HCT116 (cell line): ENCODE measurements at regions not wholly inside any gene's neighbourhood (a gene's known extent, or its start where the extent isn't known, plus 50 kb on each side); places are given as distances from the start of the nearest gene placed in this dataset.

ENCODE experiments used
- ATAC-seq: fragments of 200-7000 bp; cut with Tn5 transposase; 2 replicates; pipeline ENCODE4 v1.9.1; 2020; ENCODE audit warnings: mild to moderate bottlenecking, moderate library complexity
- BruUV-seq: library from RNA; stranded (reverse); fragments of 400-500 nt; replicated peaks from 2 replicates; lab custom pipeline; 2021; lab: Mats Ljungman, UMichigan
- CTCF ChIA-PET: fragments of 300-600 bp; sonication (Branson Sonifier 250); formaldehyde crosslinking; loops from one replicate; lab custom pipeline; 2021; ENCODE audit warnings: antibody characterized with exemption; lab: Charles Lee
- POLR2A ChIA-PET: fragments of 300-600, 350-600 bp; sonication (Branson Sonifier 250); formaldehyde crosslinking; loops from one replicate; lab custom pipeline; 2021; ENCODE audit warnings: antibody characterized with exemption; lab: Charles Lee
- RAD21 ChIA-PET, 2 experiments: fragments of 300-600 bp; sonication (Branson Sonifier 250); formaldehyde crosslinking; loops; one replicate each; lab custom pipeline; 2023; ENCODE audit warnings: low total read pairs in 2 of 2; ENCODE audit not compliant: uncharacterized antibody in 2 of 2, unreplicated experiment in 2 of 2, low non-redundant PET in 1 of 2; lab: Charles Lee
- DNase-seq: peaks from one replicate; pipeline ENCODE4 v3.0.0-alpha.2; 2010; ENCODE audit warnings: low read depth, low spot score
- H2AFZ ChIP-seq: fragments of 200-600 bp; shearing (Covaris generic), sonication (generic); 2 replicates; pipeline ENCODE4 v1.6.1; 2017; ENCODE audit warnings: low read depth, mixed run types, mixed read lengths, antibody characterized with exemption, low read length; ENCODE audit not compliant: poor library complexity, severe bottlenecking
- H3K27ac ChIP-seq: 2 replicates; pipeline ENCODE4 v1.5.1; 2012; ENCODE audit warnings: low read depth, low read length
- H3K27me3 ChIP-seq: fragments of 200-600 bp; sonication (generic); 2 replicates; pipeline ENCODE4 v1.6.1; 2016; ENCODE audit warnings: mixed run types, low read length, mixed read lengths; ENCODE audit not compliant: insufficient read depth
- H3K36me3 ChIP-seq, 2 experiments: fragments of 200-500 bp in 1 of 2; fragments of 200-600 bp in 1 of 2; sonication (Bioruptor generic) in 1 of 2; sonication (generic) in 1 of 2; 2 replicates each; pipeline versions ENCODE4 v1.5.1 to v1.6.1; 2014 to 2016; ENCODE audit warnings: low read length in 2 of 2, inconsistent platforms in 1 of 2, mixed read lengths in 1 of 2, mixed run types in 1 of 2; ENCODE audit not compliant: insufficient read depth in 2 of 2, control insufficient read depth in 1 of 2
- H3K4me1 ChIP-seq, 2 experiments: fragments of 200-600 bp in 1 of 2; sonication (generic) in 1 of 2; 2 replicates each; pipeline versions ENCODE4 v1.5.1 to v1.6.1; 2012 to 2017; ENCODE audit warnings: low read length in 2 of 2, inconsistent platforms in 1 of 2, mild to moderate bottlenecking in 1 of 2, mixed read lengths in 1 of 2, mixed run types in 1 of 2, moderate library complexity in 1 of 2; ENCODE audit not compliant: insufficient read depth in 2 of 2, control insufficient read depth in 1 of 2
- H3K4me2 ChIP-seq: fragments of 200-600 bp; sonication (generic); 2 replicates; pipeline ENCODE4 v1.6.1; 2017; ENCODE audit warnings: mixed run types, low read length, mixed read lengths
- H3K4me3 ChIP-seq, 2 experiments: fragments of 200-600 bp in 1 of 2; sonication (generic) in 1 of 2; replicated peaks in 1 of 2; 2 replicates each; pipeline ENCODE4 v1.5.1; 2011 to 2016; ENCODE audit warnings: low read length in 2 of 2, control low read depth in 1 of 2, low read depth in 1 of 2, mild to moderate bottlenecking in 1 of 2, mixed read lengths in 1 of 2, mixed run types in 1 of 2
- H3K79me2 ChIP-seq: fragments of 200-600 bp; sonication (generic); 2 replicates; pipeline ENCODE4 v1.6.1; 2017; ENCODE audit warnings: mild to moderate bottlenecking, mixed run types, low read length, moderate library complexity, mixed read lengths; ENCODE audit not compliant: insufficient read depth
- H3K9ac ChIP-seq: fragments of 200-600 bp; sonication (generic); 2 replicates; pipeline ENCODE4 v1.6.1; 2016; ENCODE audit warnings: low read length, mixed read lengths
- H3K9me2 ChIP-seq: fragments of 200-600 bp; sonication (generic), shearing (Covaris generic); 2 replicates; pipeline ENCODE4 v1.6.1; 2017; ENCODE audit warnings: mixed run types, mild to moderate bottlenecking, moderate library complexity; ENCODE audit not compliant: insufficient read depth
- H3K9me3 ChIP-seq, 2 experiments: fragments of 200-500 bp in 1 of 2; fragments of 200-600 bp in 1 of 2; sonication (Bioruptor generic) in 1 of 2; sonication (generic) in 1 of 2; 2 replicates each; pipeline ENCODE4 v1.6.1; 2014 to 2017; ENCODE audit warnings: low read length in 2 of 2, mixed read lengths in 2 of 2, inconsistent platforms in 1 of 2, low read depth in 1 of 2, mild to moderate bottlenecking in 1 of 2, mixed run types in 1 of 2, moderate library complexity in 1 of 2; ENCODE audit not compliant: control insufficient read depth in 1 of 2, insufficient read depth in 1 of 2
- H4K20me1 ChIP-seq: fragments of 200-600 bp; sonication (generic), shearing (Covaris generic); 2 replicates; pipeline ENCODE4 v1.6.1; 2017; ENCODE audit warnings: mixed run types, mild to moderate bottlenecking, moderate library complexity; ENCODE audit not compliant: insufficient read depth
- ATF3 ChIP-seq: IDR thresholded peaks from 2 replicates; pipeline ENCODE4 v1.6.1; 2012
- CBX3 ChIP-seq: IDR thresholded peaks from 2 replicates; pipeline ENCODE4 v1.6.1; 2012; ENCODE audit warnings: low read depth
- CTCF ChIP-seq, 3 experiments: fragments of 200-600 bp in 1 of 3; sonication (generic) in 1 of 3; IDR thresholded peaks in 2 of 3; conservative IDR thresholded peaks in 1 of 3; 2 replicates each; pipeline ENCODE4 v1.5.1; 2012 to 2017; ENCODE audit warnings: low read depth in 2 of 3, low read length in 2 of 3, antibody characterized with exemption in 1 of 3, borderline replicate concordance in 1 of 3, control low read depth in 1 of 3, mild to moderate bottlenecking in 1 of 3, mixed read lengths in 1 of 3, mixed run types in 1 of 3, moderate library complexity in 1 of 3; ENCODE audit not compliant: insufficient read depth in 1 of 3
- EGR1 ChIP-seq: IDR thresholded peaks from 2 replicates; pipeline ENCODE4 v1.6.1; 2012; ENCODE audit warnings: low read depth
- ELF1 ChIP-seq: IDR thresholded peaks from 2 replicates; pipeline ENCODE4 v1.6.1; 2012; ENCODE audit warnings: low read depth, borderline replicate concordance
- EZH2 ChIP-seq: fragments of 200-600 bp; sonication (generic); IDR thresholded peaks from 2 replicates; pipeline ENCODE4 v1.6.1; 2017; ENCODE audit warnings: antibody characterized with exemption, mixed run types
- EZH2phosphoT487 ChIP-seq: fragments of 200-600 bp; IDR thresholded peaks from 2 replicates; pipeline ENCODE4 v1.6.1; 2018; ENCODE audit warnings: antibody characterized with exemption, borderline replicate concordance
- MAX ChIP-seq: IDR thresholded peaks from 2 replicates; pipeline ENCODE4 v1.6.1; 2012
- POLR2A ChIP-seq: IDR thresholded peaks from 2 replicates; pipeline ENCODE4 v1.7.0; 2011; ENCODE audit warnings: borderline replicate concordance; ENCODE audit not compliant: insufficient read depth, insufficient read length; ENCODE audit errors: extremely low read depth
- POLR2AphosphoS5 ChIP-seq: IDR thresholded peaks from 2 replicates; pipeline ENCODE4 v1.6.1; 2011; ENCODE audit warnings: mild to moderate bottlenecking, low read depth, low read length, moderate library complexity
- RAD21 ChIP-seq: IDR thresholded peaks from 2 replicates; pipeline ENCODE4 v1.6.1; 2012; ENCODE audit warnings: low read depth, mild to moderate bottlenecking
- REST ChIP-seq: IDR thresholded peaks from 2 replicates; pipeline ENCODE4 v1.6.1; 2012; ENCODE audit warnings: low read depth
- SIN3A ChIP-seq: IDR thresholded peaks from 2 replicates; pipeline ENCODE4 v1.6.1; 2012; ENCODE audit warnings: low read depth
- SP1 ChIP-seq: IDR thresholded peaks from 2 replicates; pipeline ENCODE4 v1.6.1; 2012; ENCODE audit warnings: low read depth
- SRF ChIP-seq: IDR thresholded peaks from 2 replicates; pipeline ENCODE4 v1.6.1; 2012; ENCODE audit warnings: low read depth
- TCF7L2 ChIP-seq: IDR thresholded peaks from 2 replicates; pipeline ENCODE4 v1.7.0; 2011; ENCODE audit warnings: borderline replicate concordance, inconsistent platforms; ENCODE audit not compliant: insufficient read depth, insufficient read length; ENCODE audit errors: extremely low read depth
- YY1 ChIP-seq: IDR thresholded peaks from 2 replicates; pipeline ENCODE4 v1.6.1; 2011; ENCODE audit warnings: low read length, low read depth, moderate library complexity, mild to moderate bottlenecking; ENCODE audit not compliant: insufficient replicate concordance; ENCODE audit errors: extremely low read depth
- ZBTB33 ChIP-seq: IDR thresholded peaks from 2 replicates; pipeline ENCODE4 v1.6.1; 2011; ENCODE audit warnings: mild to moderate bottlenecking, low read length, moderate library complexity; ENCODE audit not compliant: insufficient replicate concordance; ENCODE audit errors: extremely low read depth
- ZFX ChIP-seq: fragments of 450-650 bp; IDR thresholded peaks from 2 replicates; pipeline ENCODE4 v1.6.1; 2017
- ZNF274 ChIP-seq: fragments of 200-500 bp; sonication (Bioruptor generic); IDR thresholded peaks from 2 replicates; pipeline ENCODE4 v1.6.1; 2014; ENCODE audit warnings: mild to moderate bottlenecking, low read depth, low read length, inconsistent platforms
- intact Hi-C: fragments of 100-400 bp; cut with micrococcal nuclease; formaldehyde crosslinking; loops from 2 replicates; pipeline ENCODE4 v1.10.0; 2022

GRCh38 chr3:6549296-6549695, 311.6 kb upstream of the GRM7 start:
- intact Hi-C loops = no loop called here
- H3K27ac ChIP-seq = no peak overlapping the region
- H3K9me2 ChIP-seq = no peaks in the 10 kb centered on the region
- H3K27me3 ChIP-seq = no peaks in the 10 kb centered on the region
- H3K36me3 ChIP-seq = no peaks in the 10 kb centered on the region
- H3K9ac ChIP-seq = no peak overlapping the region
- BruUV-seq = no TSS peak
- H4K20me1 ChIP-seq = no peaks in the 10 kb centered on the region
- DNase-seq (no peak), ATAC-seq (no peak)
- RAD21 ChIA-PET = no interaction called here
- H3K4me1 ChIP-seq = no peaks in the 10 kb centered on the region
- CTCF ChIA-PET = interaction anchor here (0.6 kb wide), 1 partner anchor 23 kb away, joined by 3 read pairs; no protein-coding TSS in a partner anchor
- TF ChIP-seq ZNF274 (no peak), SRF (no peak), RAD21 (no peak), ELF1 (no peak), EGR1 (no peak), ATF3 (no peak), SP1 (no peak), EZH2 (no peak), MAX (no peak), REST (no peak), POLR2AphosphoS5 (no peak), CTCF (IDR thresholded peaks at IDR 0.05 in 2 of 3, conservative IDR thresholded peaks at IDR 0.05 in 1 of 3; ENCODE audit: borderline replicate concordance in 1 of 3, insufficient read depth in 1 of 3, low read depth in 2 of 3, low read length in 2 of 3) (no peak), SIN3A (no peak), YY1 (no peak), TCF7L2 (no peak), EZH2phosphoT487 (no peak), ZBTB33 (no peak), POLR2A (no peak), ZFX (no peak), CBX3 (no peak)
- no peak overlapping the region for H3K4me2 ChIP-seq
- no peak overlapping the region for H3K4me3 ChIP-seq
- H3K9me3 ChIP-seq = no peaks in the 10 kb centered on the region
- POLR2A ChIA-PET = no interaction called here
- H2AFZ ChIP-seq = no peak overlapping the region
- no peaks in the 10 kb centered on the region for H3K79me2 ChIP-seq
